Activated CD4-positive, alpha-beta memory T cell treated with anti-CD3 and anti-CD28 coated beads, Interleukin-2, amount 10 ng/mL, durations not matched to agents 7 days and 5 days (primary cell): ENCODE measurements at regions not wholly inside any gene's neighbourhood (a gene's known extent, or its start where the extent isn't known, plus 50 kb on each side); places are given as distances from the start of the nearest gene placed in this dataset.
A peak's percentile ranks its signal among the peaks of the same experiment; 100 is the strongest.
"Not testable (repeated sequence)": the region's sequence is repeated elsewhere in the genome, so short reads cannot be mapped to it uniquely, and the experiment has no call there.

Experiments
- CTCF ChIA-PET: fragments of 350-600 bp; sonication (Branson Sonifier 250); formaldehyde crosslinking; loops from one replicate; lab custom pipeline; 2021; ENCODE audit warnings: antibody characterized with exemption, inconsistent platforms; lab: Charles Lee
- POLR2A ChIA-PET: fragments of 350-600 bp; sonication (Branson Sonifier 250); formaldehyde crosslinking; loops from one replicate; lab custom pipeline; 2021; ENCODE audit warnings: antibody characterized with exemption; lab: Charles Lee
- DNase-seq: peaks from one replicate; pipeline ENCODE4 v3.0.0-alpha.2; 2020
- H3K27ac Mint-ChIP-seq: one replicate; pipeline ENCODE4 v1.8.0; 2021; ENCODE audit warnings: mild to moderate bottlenecking, mixed read lengths
- H3K27me3 Mint-ChIP-seq: one replicate; pipeline ENCODE4 v1.8.0; 2021; ENCODE audit warnings: mixed read lengths
- H3K36me3 Mint-ChIP-seq: one replicate; pipeline ENCODE4 v1.8.0; 2021; ENCODE audit warnings: low read depth, mixed read lengths
- H3K4me1 Mint-ChIP-seq: one replicate; pipeline ENCODE4 v1.8.0; 2021; ENCODE audit warnings: mixed read lengths
- H3K4me3 Mint-ChIP-seq: one replicate; pipeline ENCODE4 v1.8.0; 2021; ENCODE audit warnings: mild to moderate bottlenecking, mixed read lengths
- H3K9me3 Mint-ChIP-seq: one replicate; pipeline ENCODE4 v1.8.0; 2021; ENCODE audit warnings: mixed read lengths

DNA sequence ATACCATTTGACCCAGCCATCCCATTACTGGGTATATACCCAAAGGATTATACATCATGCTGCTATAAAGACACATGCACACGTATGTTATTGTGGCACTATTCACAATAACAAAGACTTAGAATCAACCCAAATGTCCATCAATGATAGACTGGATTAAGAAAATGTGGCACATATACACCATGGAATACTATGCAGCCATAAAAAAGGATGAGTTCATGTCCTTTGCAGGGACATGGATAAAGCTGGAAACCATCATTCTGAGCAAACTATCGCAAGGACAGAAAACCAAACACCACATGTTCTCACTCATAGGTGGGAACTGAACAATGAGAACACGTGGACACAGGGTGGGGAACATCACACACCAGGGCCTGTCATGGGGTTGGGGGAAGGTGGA, 237.6 kb upstream of the KRR1 start:
- POLR2A ChIA-PET: not testable (repeated sequence)

DNA sequence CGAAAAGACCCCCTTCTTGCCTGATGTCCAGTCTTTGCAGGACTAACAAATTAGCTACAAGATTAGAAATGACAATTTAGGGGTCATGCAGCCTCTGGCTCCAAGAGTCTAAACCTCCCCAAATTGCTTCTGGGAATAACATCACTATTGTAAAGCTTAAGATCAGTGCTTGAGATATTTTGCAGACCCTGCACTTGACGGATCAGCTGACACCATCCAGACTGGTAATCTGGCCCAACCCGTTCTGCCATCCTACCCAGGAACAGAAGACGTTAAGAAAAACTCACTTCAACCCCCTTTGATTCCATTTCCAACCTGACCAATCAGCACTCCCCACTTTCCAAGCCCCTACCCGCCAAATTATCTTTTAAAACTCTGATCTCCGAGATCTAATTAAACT, 236.7 kb upstream of the KRR1 start:
- no peak for DNase-seq
- POLR2A ChIA-PET: no interaction called here
- peaks cover 2% of the 10 kb centered on the region for H3K36me3 Mint-ChIP-seq
- peaks cover 2% of the 10 kb centered on the region for H3K9me3 Mint-ChIP-seq
- no peak overlapping the region for H3K27ac Mint-ChIP-seq
- peaks cover 24% of the 10 kb centered on the region for H3K27me3 Mint-ChIP-seq
- no peaks in the 10 kb centered on the region for H3K4me1 Mint-ChIP-seq
- H3K4me3 Mint-ChIP-seq: no peak overlapping the region
- CTCF ChIA-PET: interaction anchor here (1.2 kb wide), 1 partner anchor 20 kb away, joined by 3 read pairs; no protein-coding TSS in a partner anchor

More for the DNA sequence above, 237.6 kb upstream of the KRR1 start:
- DNase-seq, H3K9me3 Mint-ChIP-seq, H3K36me3 Mint-ChIP-seq, H3K4me3 Mint-ChIP-seq, H3K27ac Mint-ChIP-seq, H3K4me1 Mint-ChIP-seq, CTCF ChIA-PET: not testable (repeated sequence)
- peaks cover 24% of the 10 kb centered on the region for H3K27me3 Mint-ChIP-seq

DNA sequence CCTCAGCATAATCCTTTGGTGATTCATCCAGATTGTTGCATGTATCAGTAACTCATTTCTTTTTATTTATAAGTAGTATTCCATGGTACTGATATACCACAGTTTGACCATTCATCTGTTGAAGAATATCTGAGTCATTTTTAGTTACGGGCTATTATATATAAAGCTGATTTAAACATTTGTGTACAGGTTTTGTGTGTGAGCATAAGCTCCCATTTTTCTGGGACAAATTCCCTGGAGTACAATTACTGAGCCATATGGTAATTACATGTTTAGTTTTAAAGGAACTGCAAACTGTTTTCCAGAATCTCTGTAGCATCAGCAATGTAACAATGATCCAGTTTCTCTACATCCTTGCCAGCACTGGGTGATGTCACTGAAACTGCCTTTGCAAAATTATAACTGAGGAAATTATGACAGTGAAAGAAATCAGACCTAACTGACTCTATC, 236.2 kb upstream of the KRR1 start:
- DNase-seq: no peak
- peaks cover 24% of the 10 kb centered on the region for H3K27me3 Mint-ChIP-seq

DNA sequence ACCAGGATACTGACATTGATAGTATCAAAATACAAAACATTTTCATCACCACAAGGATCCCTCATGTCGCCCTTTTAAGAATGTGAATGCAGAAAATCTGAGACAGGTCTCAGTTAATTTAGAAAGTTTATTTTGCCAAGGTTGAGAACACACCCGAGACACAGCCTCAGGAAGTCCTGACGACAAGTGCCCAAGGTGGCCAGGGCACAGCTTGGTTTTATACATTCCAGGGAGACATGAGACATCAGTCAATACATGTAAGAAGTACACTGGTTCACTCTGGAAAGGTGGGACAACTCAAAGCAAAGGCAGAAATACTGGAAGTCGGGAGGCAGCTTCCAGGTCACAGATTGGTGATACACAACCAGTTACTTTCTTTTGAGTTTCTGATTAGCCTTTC, 235.2 kb upstream of the KRR1 start:
- ChIA-PET POLR2A (no interaction called here), CTCF (no interaction called here)
- H3K4me3 Mint-ChIP-seq: no peak overlapping the region
- peaks cover 27% of the 10 kb centered on the region for H3K27me3 Mint-ChIP-seq
- peaks cover 7% of the 10 kb centered on the region for H3K9me3 Mint-ChIP-seq
- H3K27ac Mint-ChIP-seq: no peak overlapping the region
- H3K36me3 Mint-ChIP-seq: peaks cover 2% of the 10 kb centered on the region
- no peaks in the 10 kb centered on the region for H3K4me1 Mint-ChIP-seq
- DNase-seq: no peak

More for the DNA sequence above, 236.2 kb upstream of the KRR1 start:
- no peak overlapping the region for H3K4me3 Mint-ChIP-seq
- ChIA-PET POLR2A (no interaction called here), CTCF (interaction anchor here (1.2 kb wide), 1 partner anchor 20 kb away, joined by 3 read pairs; no protein-coding TSS in a partner anchor)
- H3K36me3 Mint-ChIP-seq: peaks cover 2% of the 10 kb centered on the region
- peaks cover 2% of the 10 kb centered on the region for H3K9me3 Mint-ChIP-seq
- H3K27ac Mint-ChIP-seq: no peak overlapping the region
- no peaks in the 10 kb centered on the region for H3K4me1 Mint-ChIP-seq

DNA sequence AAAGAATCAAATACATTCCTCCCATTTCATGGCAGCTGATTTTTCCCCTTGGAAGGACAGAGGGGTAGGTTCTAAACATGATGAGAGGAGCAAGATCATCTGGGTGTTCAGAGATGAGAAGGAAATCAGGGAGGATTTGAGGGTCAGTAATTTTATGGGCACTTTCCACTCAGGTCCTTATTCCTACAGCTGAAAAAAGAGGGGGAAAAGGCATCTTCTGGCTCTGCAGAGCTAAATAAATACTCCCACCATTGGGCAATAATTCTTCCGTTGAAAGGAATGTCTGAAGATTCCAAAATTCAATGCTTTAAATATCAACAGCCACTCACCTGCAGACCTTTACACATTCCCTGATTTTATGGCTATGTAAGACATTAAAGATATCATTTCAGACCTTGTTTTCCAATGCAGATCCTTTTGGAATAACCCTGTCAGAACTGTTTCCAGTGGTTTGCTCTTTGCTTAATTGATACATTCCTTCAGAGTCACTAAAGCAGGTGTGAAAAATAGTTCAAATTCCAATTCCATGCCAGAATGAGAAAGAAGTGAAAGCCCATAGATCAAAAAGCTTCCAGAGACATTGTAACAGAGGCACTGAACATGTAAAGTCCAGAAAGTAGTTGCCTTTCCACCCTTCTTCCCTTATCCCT, 233.3 kb upstream of the KRR1 start:
- peaks cover 2% of the 10 kb centered on the region for H3K36me3 Mint-ChIP-seq
- ChIA-PET CTCF (interaction anchor here (1.4 kb wide), 1 partner anchor 9 kb away, joined by 3 read pairs; no protein-coding TSS in a partner anchor), POLR2A (interaction anchor here (1.2 kb wide), 1 partner anchor 9 kb away, joined by 3 read pairs; no protein-coding TSS in a partner anchor)
- no peak for DNase-seq
- peaks cover 5% of the 10 kb centered on the region for H3K9me3 Mint-ChIP-seq
- no peaks in the 10 kb centered on the region for H3K4me1 Mint-ChIP-seq
- H3K27me3 Mint-ChIP-seq: peaks cover 26% of the 10 kb centered on the region
- no peak overlapping the region for H3K27ac Mint-ChIP-seq
- H3K4me3 Mint-ChIP-seq: no peak overlapping the region

DNA sequence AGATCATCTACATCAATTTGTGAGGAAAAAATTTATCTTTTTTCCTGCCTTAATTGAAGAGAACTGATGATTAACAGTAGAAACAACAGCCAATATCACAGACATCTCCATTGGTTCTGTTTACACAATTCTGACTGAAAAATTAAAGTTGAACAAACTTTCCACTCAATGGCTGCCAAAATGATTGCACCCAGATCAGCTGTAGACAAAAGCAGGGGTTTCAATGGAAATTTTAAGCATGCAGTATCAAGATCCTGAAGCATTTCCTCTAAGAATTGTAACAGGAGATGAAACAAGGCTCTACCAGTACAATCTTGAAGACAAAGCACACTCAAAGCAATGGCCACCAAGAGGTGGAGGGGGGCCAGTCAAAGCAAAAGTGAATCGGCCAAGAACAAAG, 231.6 kb upstream of the KRR1 start:
- H3K4me3 Mint-ChIP-seq: no peak overlapping the region
- peaks cover 7% of the 10 kb centered on the region for H3K4me1 Mint-ChIP-seq
- no peaks in the 10 kb centered on the region for H3K36me3 Mint-ChIP-seq
- DNase-seq: no peak
- H3K27me3 Mint-ChIP-seq: peaks cover 24% of the 10 kb centered on the region
- H3K9me3 Mint-ChIP-seq: peaks cover 5% of the 10 kb centered on the region
- no peak overlapping the region for H3K27ac Mint-ChIP-seq
- CTCF ChIA-PET: no interaction called here
- POLR2A ChIA-PET: no interaction called here

DNA sequence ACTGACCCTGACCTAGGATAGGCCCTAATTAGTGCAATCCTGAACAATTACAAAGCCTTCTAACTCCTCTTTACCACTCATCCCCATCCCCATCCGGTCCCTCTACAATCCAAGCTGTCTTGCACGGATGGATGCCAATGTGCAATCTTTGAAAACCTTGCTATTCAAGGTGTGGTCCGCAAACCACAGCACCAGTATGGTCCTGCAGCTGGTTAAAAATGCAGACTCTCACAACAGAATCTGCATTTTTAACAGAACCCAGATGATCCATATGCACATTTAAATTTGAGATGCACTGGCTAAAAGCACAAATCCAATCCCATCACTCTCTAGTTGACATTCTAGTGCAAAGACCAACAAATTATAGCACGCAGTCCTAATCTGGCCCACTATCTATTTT, 230.6 kb upstream of the KRR1 start:
- POLR2A ChIA-PET: no interaction called here
- Mint-ChIP-seq H3K27me3 (peaks cover 24% of the 10 kb centered on the region), H3K4me3 (no peak overlapping the region), H3K9me3 (peaks cover 5% of the 10 kb centered on the region), H3K36me3 (no peaks in the 10 kb centered on the region), H3K27ac (no peak overlapping the region), H3K4me1 (peaks cover 7% of the 10 kb centered on the region)
- DNase-seq: no peak
- CTCF ChIA-PET: no interaction called here

DNA sequence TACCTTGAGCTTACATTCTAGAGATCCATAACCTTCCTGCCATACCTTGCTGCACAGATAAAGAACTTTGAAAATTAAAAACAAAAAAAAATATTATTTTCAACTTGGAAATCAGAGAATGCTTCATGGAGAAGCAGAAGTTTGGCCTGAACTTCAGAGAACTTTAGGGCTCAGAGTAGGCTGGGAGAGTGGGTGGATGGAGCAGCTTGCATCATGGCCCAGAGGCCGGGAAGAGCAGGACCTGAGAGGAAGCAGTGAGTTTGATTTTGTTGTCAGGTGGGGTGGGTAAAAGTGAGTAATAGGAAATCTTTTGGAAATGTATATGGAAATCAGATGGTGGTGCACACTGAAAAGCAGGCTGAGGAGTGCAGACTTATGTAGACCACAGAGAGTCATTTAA, 228.5 kb upstream of the KRR1 start:
- ChIA-PET CTCF (no interaction called here), POLR2A (interaction anchor here (0.6 kb wide), 1 partner anchor 308 kb away, joined by 3 read pairs; no protein-coding TSS in a partner anchor)
- peaks cover 7% of the 10 kb centered on the region for H3K4me1 Mint-ChIP-seq
- H3K36me3 Mint-ChIP-seq: no peaks in the 10 kb centered on the region
- H3K27me3 Mint-ChIP-seq: peaks cover 14% of the 10 kb centered on the region
- H3K4me3 Mint-ChIP-seq: no peak overlapping the region
- no peak for DNase-seq
- no peak overlapping the region for H3K27ac Mint-ChIP-seq
- H3K9me3 Mint-ChIP-seq: peaks cover 5% of the 10 kb centered on the region

DNA sequence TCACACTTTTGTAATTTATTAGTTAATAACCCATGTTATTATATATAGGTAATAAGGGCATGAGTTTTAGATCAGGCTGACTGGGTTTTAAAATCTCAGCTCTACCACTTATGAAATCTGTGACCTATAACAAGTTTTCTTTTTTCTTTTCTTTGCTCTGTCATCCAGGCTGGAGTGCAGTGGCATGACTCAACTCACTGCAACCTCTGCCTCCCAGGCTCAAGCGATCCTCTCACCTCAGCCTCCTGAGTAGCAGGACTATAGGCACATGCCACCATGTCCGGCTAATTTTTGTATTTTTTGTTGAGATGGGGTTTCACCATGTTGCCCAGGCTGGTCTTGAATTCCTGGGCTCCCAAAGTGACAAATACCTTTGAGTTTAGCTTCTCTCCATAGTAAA, 227.7 kb upstream of the KRR1 start:
- H3K9me3 Mint-ChIP-seq, H3K27me3 Mint-ChIP-seq, H3K27ac Mint-ChIP-seq, H3K4me3 Mint-ChIP-seq, POLR2A ChIA-PET, H3K36me3 Mint-ChIP-seq, DNase-seq, H3K4me1 Mint-ChIP-seq, CTCF ChIA-PET: not testable (repeated sequence)

DNA sequence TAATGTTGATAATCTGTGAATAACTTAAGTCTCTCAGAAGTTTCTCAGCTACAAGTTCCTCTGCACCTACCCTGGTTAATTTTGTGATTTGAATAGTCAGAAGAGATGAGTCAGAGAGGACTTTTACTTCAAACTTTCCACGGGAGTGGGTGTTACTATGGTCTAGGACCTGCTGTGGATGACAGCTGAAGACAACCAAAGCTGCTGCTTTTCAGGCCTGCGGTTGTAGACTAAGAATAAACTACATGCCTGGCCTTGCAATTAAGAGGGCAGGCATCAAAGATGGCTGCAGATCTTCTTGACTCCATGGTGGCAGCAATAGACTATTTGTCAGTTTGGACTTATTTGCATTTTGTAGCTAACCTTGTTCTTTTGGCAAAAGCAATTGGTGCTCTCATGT, 227.1 kb upstream of the KRR1 start:
- Mint-ChIP-seq H3K36me3 (no peaks in the 10 kb centered on the region), H3K27ac (no peak overlapping the region), H3K27me3 (peaks cover 5% of the 10 kb centered on the region), H3K9me3 (peaks cover 5% of the 10 kb centered on the region), H3K4me3 (no peak overlapping the region), H3K4me1 (peaks cover 7% of the 10 kb centered on the region)
- ChIA-PET CTCF (no interaction called here), POLR2A (no interaction called here)
- DNase-seq: peak; percentile 18

DNA sequence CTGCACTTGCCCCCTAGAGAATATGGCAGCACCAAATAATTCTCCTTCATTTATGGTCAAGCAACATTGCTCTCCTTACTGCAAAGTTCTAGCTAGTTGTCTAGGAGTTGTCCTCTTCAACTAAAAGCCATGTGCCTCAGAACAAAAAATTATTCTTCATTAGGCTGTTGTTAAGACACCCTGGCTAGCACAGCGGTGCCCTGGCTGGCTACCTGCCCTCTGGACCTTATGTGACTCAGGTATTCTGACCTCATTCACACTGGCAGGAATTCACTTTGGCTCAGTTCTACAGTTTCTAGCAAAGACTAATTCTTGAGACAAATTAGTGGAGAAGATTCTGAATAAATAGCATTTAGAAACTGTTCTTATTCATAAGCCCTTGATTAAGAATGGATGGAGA, 224.4 kb upstream of the KRR1 start:
- ChIA-PET POLR2A (interaction anchor here (0.9 kb wide), 1 partner anchor 9 kb away, joined by 3 read pairs; no protein-coding TSS in a partner anchor), CTCF (interaction anchor here (0.5 kb wide), 1 partner anchor 304 kb away, joined by 3 read pairs; no protein-coding TSS in a partner anchor)
- no peaks in the 10 kb centered on the region for H3K9me3 Mint-ChIP-seq
- H3K27ac Mint-ChIP-seq: no peak overlapping the region
- DNase-seq: no peak
- H3K4me3 Mint-ChIP-seq: no peak overlapping the region
- peaks cover 2% of the 10 kb centered on the region for H3K27me3 Mint-ChIP-seq
- H3K4me1 Mint-ChIP-seq: peaks cover 7% of the 10 kb centered on the region
- H3K36me3 Mint-ChIP-seq: no peaks in the 10 kb centered on the region

DNA sequence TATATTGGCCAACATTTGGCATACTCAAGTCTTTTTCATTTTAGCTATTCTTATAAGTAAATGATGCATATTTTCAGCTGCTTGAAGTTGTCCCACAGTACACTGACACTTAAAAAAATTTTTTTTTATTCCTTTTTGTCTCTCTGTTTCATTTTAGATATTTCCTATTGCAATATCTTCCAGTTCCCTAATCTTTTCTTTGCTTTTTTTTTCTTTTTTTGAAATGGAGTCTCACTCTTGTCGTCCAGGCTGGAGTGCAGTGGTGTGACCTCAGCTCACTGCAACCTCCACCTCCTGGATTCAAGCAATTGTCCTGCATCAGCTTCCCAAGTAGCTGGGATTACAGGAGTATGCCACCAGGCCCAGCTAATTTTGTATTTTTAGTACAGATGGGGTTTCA, 217.4 kb upstream of the KRR1 start:
- no peak for DNase-seq
- H3K36me3 Mint-ChIP-seq: no peaks in the 10 kb centered on the region
- peaks cover 4% of the 10 kb centered on the region for H3K4me1 Mint-ChIP-seq
- no peak overlapping the region for H3K4me3 Mint-ChIP-seq
- ChIA-PET CTCF (interaction anchor here (0.6 to 1.4 kb wide), 2 partner anchors 9 to 220 kb away, joined by 3 to 5 read pairs; no protein-coding TSS in a partner anchor), POLR2A (no interaction called here)
- no peak overlapping the region for H3K27ac Mint-ChIP-seq
- H3K27me3 Mint-ChIP-seq: no peaks in the 10 kb centered on the region
- no peaks in the 10 kb centered on the region for H3K9me3 Mint-ChIP-seq

DNA sequence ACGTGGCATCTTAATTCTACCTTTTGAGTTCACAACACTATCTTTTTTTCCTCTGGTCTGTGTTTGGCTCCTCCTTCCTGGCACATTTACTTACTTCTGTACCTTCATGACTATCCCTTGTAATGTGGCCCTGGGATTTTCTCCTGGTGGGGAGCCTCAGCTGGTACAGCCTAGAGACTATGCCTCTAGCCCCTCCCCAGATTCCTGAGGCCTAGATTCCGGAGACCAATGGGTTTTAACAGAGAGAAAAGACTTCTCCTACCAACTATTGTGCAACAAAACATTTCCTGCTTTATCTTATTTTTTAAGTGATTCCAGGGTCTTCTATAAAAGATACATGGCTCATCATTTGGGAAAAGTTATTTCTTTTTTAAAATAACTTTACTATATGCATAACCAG, 216.2 kb upstream of the KRR1 start:
- no peak for DNase-seq
- H3K9me3 Mint-ChIP-seq: peaks cover 5% of the 10 kb centered on the region
- H3K4me3 Mint-ChIP-seq: no peak overlapping the region
- POLR2A ChIA-PET: no interaction called here
- H3K36me3 Mint-ChIP-seq: peaks cover 3% of the 10 kb centered on the region
- H3K4me1 Mint-ChIP-seq: peaks cover 15% of the 10 kb centered on the region
- no peak overlapping the region for H3K27ac Mint-ChIP-seq
- CTCF ChIA-PET: no interaction called here
- no peaks in the 10 kb centered on the region for H3K27me3 Mint-ChIP-seq
